Activated CD8-positive, alpha-beta T cell treated with anti-CD3 and anti-CD28 coated beads for 36 hours (primary cell): ENCODE measurements at regions not wholly inside any gene's neighbourhood (a gene's known extent, or its start where the extent isn't known, plus 50 kb on each side); places are given as distances from the start of the nearest gene placed in this dataset.

Source experiments
- ATAC-seq: fragments of 200-7000 bp; cut with Tn5 transposase; one replicate; pipeline ENCODE4 v1.10.0; 2021; ENCODE audit warnings: mild to moderate bottlenecking, moderate library complexity
- CTCF ChIA-PET: fragments of 350-600 bp; sonication (Branson Sonifier 250); formaldehyde crosslinking; loops from one replicate; lab custom pipeline; 2021; ENCODE audit warnings: antibody characterized with exemption; lab: Charles Lee
- POLR2A ChIA-PET: fragments of 350-600 bp; sonication (Branson Sonifier 250); formaldehyde crosslinking; loops from one replicate; lab custom pipeline; 2021; ENCODE audit warnings: antibody characterized with exemption; lab: Charles Lee
- DNase-seq: peaks from one replicate; pipeline ENCODE4 v3.0.0-alpha.2; 2020
- H3K27ac Mint-ChIP-seq: one replicate; pipeline ENCODE4 v1.8.0; 2021; ENCODE audit warnings: mild to moderate bottlenecking, mixed read lengths
- H3K27me3 Mint-ChIP-seq: one replicate; pipeline ENCODE4 v1.8.0; 2021; ENCODE audit warnings: mixed read lengths
- H3K36me3 Mint-ChIP-seq: one replicate; pipeline ENCODE4 v1.8.0; 2021; ENCODE audit warnings: low read depth, mixed read lengths
- H3K4me1 Mint-ChIP-seq: one replicate; pipeline ENCODE4 v1.8.0; 2021; ENCODE audit warnings: low read depth, mixed read lengths
- H3K4me3 Mint-ChIP-seq: one replicate; pipeline ENCODE4 v1.8.0; 2021; ENCODE audit warnings: mild to moderate bottlenecking, moderate library complexity, mixed read lengths
- H3K9me3 Mint-ChIP-seq: one replicate; pipeline ENCODE4 v1.8.0; 2021; ENCODE audit warnings: mixed read lengths
- CTCF ChIP-seq: fragments of 200-600 bp; IDR thresholded peaks from one replicate; pipeline ENCODE4 v1.8.0; 2022; ENCODE audit warnings: antibody characterized with exemption, mild to moderate bottlenecking
- intact Hi-C: fragments of 100-400 bp; cut with micrococcal nuclease; formaldehyde crosslinking; loops from one replicate; pipeline ENCODE4 v1.10.0; 2022

GRCh38 chr13:64073203-64073602 is 2657.6 kb upstream of the PCDH20 start:
- ChIA-PET CTCF (no interaction called here), POLR2A (no interaction called here)
- no peak overlapping the region for H3K4me3 Mint-ChIP-seq
- H3K4me1 Mint-ChIP-seq = no peaks in the 10 kb centered on the region
- H3K27ac Mint-ChIP-seq = no peak overlapping the region
- H3K36me3 Mint-ChIP-seq = no peaks in the 10 kb centered on the region
- no peaks in the 10 kb centered on the region for H3K27me3 Mint-ChIP-seq
- DNase-seq (no peak), ATAC-seq (no peak)
- intact Hi-C loops = no loop called here
- TF ChIP-seq CTCF = no peak
- H3K9me3 Mint-ChIP-seq = peaks cover 4% of the 10 kb centered on the region

DNA sequence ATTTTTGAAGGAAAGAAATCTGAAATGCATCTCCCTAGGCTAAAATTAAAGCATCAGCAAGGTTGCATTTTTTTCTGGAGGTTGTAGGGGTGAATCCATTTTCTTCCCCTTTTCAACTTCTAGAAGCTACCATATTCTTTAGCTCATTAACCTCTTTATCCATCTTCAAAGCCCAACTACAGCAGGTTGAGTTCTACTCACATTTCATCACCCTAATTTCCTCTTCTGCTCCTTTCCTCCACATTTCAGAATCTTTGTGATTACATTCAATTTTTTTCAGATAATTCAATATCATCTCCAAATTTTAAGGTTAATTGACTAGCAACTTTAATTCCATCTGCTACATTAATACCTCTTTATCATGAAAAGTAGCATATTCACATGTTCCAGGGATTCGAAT is 2655.7 kb upstream of the PCDH20 start:
- Mint-ChIP-seq H3K4me3 (no peak overlapping the region), H3K27me3 (no peaks in the 10 kb centered on the region), H3K4me1 (no peaks in the 10 kb centered on the region), H3K36me3 (no peaks in the 10 kb centered on the region), H3K9me3 (peaks cover 4% of the 10 kb centered on the region), H3K27ac (no peak overlapping the region)
- intact Hi-C loops = no loop called here
- ChIA-PET POLR2A (no interaction called here), CTCF (no interaction called here)
- DNase-seq (no peak), ATAC-seq (no peak)
- no peak for TF ChIP-seq CTCF

- TF ChIP-seq CTCF = no peak
- ATAC-seq (no peak), DNase-seq (no peak)
- H3K9me3 Mint-ChIP-seq = peaks cover 4% of the 10 kb centered on the region
- POLR2A ChIA-PET = no interaction called here
- intact Hi-C loops = no loop called here
- no peaks in the 10 kb centered on the region for H3K4me1 Mint-ChIP-seq
- CTCF ChIA-PET = no interaction called here
- H3K4me3 Mint-ChIP-seq = no peak overlapping the region
- no peaks in the 10 kb centered on the region for H3K27me3 Mint-ChIP-seq
- H3K36me3 Mint-ChIP-seq = no peaks in the 10 kb centered on the region
- no peak overlapping the region for H3K27ac Mint-ChIP-seq
These were observed 2654.2 kb upstream of the PCDH20 start for GRCh38 chr13:64069892-64070291.

- Mint-ChIP-seq H3K36me3 (no peaks in the 10 kb centered on the region), H3K4me1 (no peaks in the 10 kb centered on the region), H3K9me3 (peaks cover 5% of the 10 kb centered on the region), H3K27ac (no peak overlapping the region), H3K4me3 (no peak overlapping the region), H3K27me3 (no peaks in the 10 kb centered on the region)
- ChIA-PET CTCF (no interaction called here), POLR2A (no interaction called here)
- TF ChIP-seq CTCF = no peak
- DNase-seq (no peak), ATAC-seq (no peak)
- intact Hi-C loops = no loop called here
These were observed 2651.1 kb upstream of the PCDH20 start for GRCh38 chr13:64066711-64067110.

DNA sequence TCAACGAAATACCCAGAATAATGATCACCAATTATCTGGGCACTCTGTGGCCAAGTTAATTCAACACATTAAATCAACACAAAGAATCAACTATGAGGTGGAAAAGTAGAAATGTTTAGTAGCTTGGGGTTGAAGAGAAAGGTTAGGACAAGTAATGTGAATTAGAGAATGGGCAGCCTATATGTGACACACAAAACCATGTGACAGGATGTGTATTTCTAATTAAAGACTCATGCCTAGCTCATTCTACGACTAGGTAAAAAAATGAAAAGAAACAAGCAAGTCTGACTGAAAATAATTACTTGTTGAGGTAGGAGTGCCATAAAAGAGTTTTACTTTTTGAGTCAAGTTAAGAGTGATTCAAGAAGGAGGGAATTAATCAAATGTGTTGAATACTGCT is 2646.0 kb upstream of the PCDH20 start:
- peaks cover 17% of the 10 kb centered on the region for H3K9me3 Mint-ChIP-seq
- H3K36me3 Mint-ChIP-seq = no peaks in the 10 kb centered on the region
- ChIA-PET POLR2A (no interaction called here), CTCF (no interaction called here)
- no peak for TF ChIP-seq CTCF
- ATAC-seq (no peak), DNase-seq (no peak)
- no peaks in the 10 kb centered on the region for H3K27me3 Mint-ChIP-seq
- intact Hi-C loops = no loop called here
- H3K4me1 Mint-ChIP-seq = no peaks in the 10 kb centered on the region
- no peak overlapping the region for H3K4me3 Mint-ChIP-seq
- no peak overlapping the region for H3K27ac Mint-ChIP-seq
